Smooth muscle cell (in vitro differentiated cells): ENCODE measurements at regions not wholly inside any gene's neighbourhood (a gene's known extent, or its start where the extent isn't known, plus 50 kb on each side); places are given as distances from the start of the nearest gene placed in this dataset.

Experiments
- DNase-seq: peaks from one replicate; lab custom pipeline; 2025; ENCODE audit not compliant: unreplicated experiment; lab: John Stamatoyannopoulos, UW
- H2AFZ ChIP-seq: fragments of 200-600 bp; sonication (generic); 2 replicates; pipeline ENCODE4 v1.6.0; 2016; ENCODE audit warnings: antibody characterized with exemption, low read depth, mild to moderate bottlenecking
- H3F3A ChIP-seq: fragments of 200-600 bp; sonication (generic); 2 replicates; pipeline ENCODE4 v1.6.0; 2017; ENCODE audit warnings: antibody characterized with exemption, low read depth
- H3K27ac ChIP-seq: fragments of 200-600 bp; sonication (generic); 2 replicates; pipeline ENCODE4 v1.5.1; 2016; ENCODE audit warnings: low read depth, mild to moderate bottlenecking
- H3K27me3 ChIP-seq: fragments of 200-600 bp; sonication (generic); 2 replicates; pipeline ENCODE4 v1.6.1; 2016; ENCODE audit warnings: low read depth, mild to moderate bottlenecking
- H3K36me3 ChIP-seq: fragments of 200-600 bp; sonication (generic); 2 replicates; pipeline ENCODE4 v1.5.1; 2016; ENCODE audit warnings: low read depth
- H3K4me1 ChIP-seq: fragments of 200-600 bp; sonication (generic); 2 replicates; pipeline ENCODE4 v1.5.1; 2016; ENCODE audit warnings: low read depth
- H3K4me2 ChIP-seq: fragments of 200-600 bp; sonication (generic); 2 replicates; pipeline ENCODE4 v1.6.0; 2016; ENCODE audit warnings: mild to moderate bottlenecking
- H3K4me3 ChIP-seq: fragments of 200-600 bp; sonication (generic); 2 replicates; pipeline ENCODE4 v1.5.1; 2016; ENCODE audit warnings: mild to moderate bottlenecking
- H3K79me2 ChIP-seq: fragments of 200-600 bp; sonication (generic); 2 replicates; pipeline ENCODE4 v1.6.0; 2016; ENCODE audit warnings: low read depth, mild to moderate bottlenecking
- H3K9ac ChIP-seq: fragments of 200-600 bp; sonication (generic); 2 replicates; pipeline ENCODE4 v1.6.0; 2016; ENCODE audit warnings: low read depth
- H3K9me3 ChIP-seq: fragments of 200-600 bp; sonication (generic); replicated peaks from 2 replicates; pipeline ENCODE4 v1.5.1; 2016; ENCODE audit warnings: low read depth
- H4K20me1 ChIP-seq: fragments of 200-600 bp; sonication (generic); 2 replicates; pipeline ENCODE4 v1.6.0; 2016; ENCODE audit warnings: low read depth
- WGBS: methylation state at CpG from one replicate; pipeline ENCODE4 v1.1.7; 2016; ENCODE audit warnings: low lambda C conversion rate; 5-methylcytosine and 5-hydroxymethylcytosine counted together
- TF ChIP-seq, protein P1 (sequence below): fragments of 200-600 bp; sonication (generic); IDR thresholded peaks from 2 replicates; pipeline ENCODE4 v1.5.1; 2017; ENCODE audit warnings: borderline replicate concordance, mild to moderate bottlenecking, antibody characterized with exemption; ENCODE audit not compliant: insufficient read depth, poor library complexity, severe bottlenecking

- Histone ChIP-seq H3K27ac (no peak overlapping the region), H3K4me3 (no peak overlapping the region), H2AFZ (no peak overlapping the region), H4K20me1 (no peaks in the 10 kb centered on the region), H3F3A (no peaks in the 10 kb centered on the region), H3K27me3 (no peaks in the 10 kb centered on the region), H3K79me2 (no peaks in the 10 kb centered on the region), H3K9me3 (no peaks in the 10 kb centered on the region), H3K4me1 (no peaks in the 10 kb centered on the region), H3K36me3 (no peaks in the 10 kb centered on the region), H3K9ac (no peak overlapping the region), H3K4me2 (no peak overlapping the region)
- WGBS: 90% methylated on average over 4 of the region's 4 CpGs
- DNase-seq: no peak
- TF ChIP-seq, protein P1, sequence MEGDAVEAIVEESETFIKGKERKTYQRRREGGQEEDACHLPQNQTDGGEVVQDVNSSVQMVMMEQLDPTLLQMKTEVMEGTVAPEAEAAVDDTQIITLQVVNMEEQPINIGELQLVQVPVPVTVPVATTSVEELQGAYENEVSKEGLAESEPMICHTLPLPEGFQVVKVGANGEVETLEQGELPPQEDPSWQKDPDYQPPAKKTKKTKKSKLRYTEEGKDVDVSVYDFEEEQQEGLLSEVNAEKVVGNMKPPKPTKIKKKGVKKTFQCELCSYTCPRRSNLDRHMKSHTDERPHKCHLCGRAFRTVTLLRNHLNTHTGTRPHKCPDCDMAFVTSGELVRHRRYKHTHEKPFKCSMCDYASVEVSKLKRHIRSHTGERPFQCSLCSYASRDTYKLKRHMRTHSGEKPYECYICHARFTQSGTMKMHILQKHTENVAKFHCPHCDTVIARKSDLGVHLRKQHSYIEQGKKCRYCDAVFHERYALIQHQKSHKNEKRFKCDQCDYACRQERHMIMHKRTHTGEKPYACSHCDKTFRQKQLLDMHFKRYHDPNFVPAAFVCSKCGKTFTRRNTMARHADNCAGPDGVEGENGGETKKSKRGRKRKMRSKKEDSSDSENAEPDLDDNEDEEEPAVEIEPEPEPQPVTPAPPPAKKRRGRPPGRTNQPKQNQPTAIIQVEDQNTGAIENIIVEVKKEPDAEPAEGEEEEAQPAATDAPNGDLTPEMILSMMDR: no peak
These were observed 1137.0 kb downstream of the ROBO2 start for GRCh38 chr3:78176869-78177268.

DNA sequence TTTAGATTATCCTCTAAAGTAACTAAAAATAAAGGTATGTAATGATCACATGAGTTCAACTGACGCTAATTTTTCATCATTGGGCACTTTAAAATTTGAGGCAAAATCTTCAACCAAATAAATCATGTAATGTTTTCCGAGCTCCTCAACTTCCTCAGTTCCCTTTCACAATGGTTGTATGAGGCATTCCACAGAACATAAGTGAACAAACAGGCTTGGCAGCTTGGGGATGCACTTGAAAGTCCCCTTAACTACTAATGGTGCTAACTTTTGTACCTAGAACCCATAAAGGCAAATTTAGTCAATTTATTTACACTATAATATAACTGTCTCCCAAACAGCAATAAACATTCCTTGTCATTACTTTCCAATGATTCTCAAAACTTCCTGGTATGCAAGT, 1137.9 kb downstream of the ROBO2 start:
- H3K4me3 ChIP-seq: no peak overlapping the region
- no peak for DNase-seq
- H3K36me3 ChIP-seq: no peaks in the 10 kb centered on the region
- TF ChIP-seq, protein P1: no peak
- H3K4me2 ChIP-seq: no peak overlapping the region
- H2AFZ ChIP-seq: no peak overlapping the region
- H3K27me3 ChIP-seq: no peaks in the 10 kb centered on the region
- WGBS: 80% methylated on average over 2 of the region's 2 CpGs
- no peaks in the 10 kb centered on the region for H3K4me1 ChIP-seq
- H3K79me2 ChIP-seq: no peaks in the 10 kb centered on the region
- H3F3A ChIP-seq: no peaks in the 10 kb centered on the region
- H3K9me3 ChIP-seq: no peaks in the 10 kb centered on the region
- no peaks in the 10 kb centered on the region for H4K20me1 ChIP-seq
- H3K27ac ChIP-seq: no peak overlapping the region
- no peak overlapping the region for H3K9ac ChIP-seq

- H3K27me3 ChIP-seq: no peaks in the 10 kb centered on the region
- H2AFZ ChIP-seq: no peak overlapping the region
- H3K4me2 ChIP-seq: no peak overlapping the region
- H3F3A ChIP-seq: no peaks in the 10 kb centered on the region
- DNase-seq: no peak
- TF ChIP-seq, protein P1: no peak
- no peaks in the 10 kb centered on the region for H4K20me1 ChIP-seq
- H3K4me3 ChIP-seq: no peak overlapping the region
- H3K9me3 ChIP-seq: no peaks in the 10 kb centered on the region
- H3K27ac ChIP-seq: no peak overlapping the region
- no peaks in the 10 kb centered on the region for H3K79me2 ChIP-seq
- H3K9ac ChIP-seq: no peak overlapping the region
- H3K36me3 ChIP-seq: no peaks in the 10 kb centered on the region
- peaks cover 2% of the 10 kb centered on the region for H3K4me1 ChIP-seq
These were observed 1138.3 kb downstream of the ROBO2 start for GRCh38 chr3:78178209-78178608.

- peaks cover 6% of the 10 kb centered on the region for H3K4me1 ChIP-seq
- TF ChIP-seq, protein P1: no peak
- no peaks in the 10 kb centered on the region for H3F3A ChIP-seq
- no peaks in the 10 kb centered on the region for H3K27me3 ChIP-seq
- no peaks in the 10 kb centered on the region for H3K79me2 ChIP-seq
- H3K9me3 ChIP-seq: no peaks in the 10 kb centered on the region
- H4K20me1 ChIP-seq: no peaks in the 10 kb centered on the region
- no peak overlapping the region for H2AFZ ChIP-seq
- no peak overlapping the region for H3K4me3 ChIP-seq
- no peak overlapping the region for H3K27ac ChIP-seq
- H3K36me3 ChIP-seq: no peaks in the 10 kb centered on the region
- 88% methylated on average over 1 of the region's 1 CpG for WGBS
- H3K9ac ChIP-seq: no peak overlapping the region
- no peak overlapping the region for H3K4me2 ChIP-seq
- no peak for DNase-seq
These were observed 1139.0 kb downstream of the ROBO2 start for GRCh38 chr3:78178740-78179363.
